Neural progenitor cell (in vitro differentiated cells): ENCODE measurements at regions not wholly inside any gene's neighbourhood (a gene's known extent, or its start where the extent isn't known, plus 50 kb on each side); places are given as distances from the start of the nearest gene placed in this dataset.

Experiments
- DNase-seq: peaks from one replicate; pipeline ENCODE4 v3.0.0-alpha.2; 2016; ENCODE audit warnings: low spot score
- H2AFZ ChIP-seq: fragments of 200-600 bp; sonication (generic); replicated peaks from 2 replicates; pipeline ENCODE4 v1.6.1; 2016; ENCODE audit warnings: antibody characterized with exemption
- H3F3A ChIP-seq: fragments of 200-600 bp; sonication (generic); 2 replicates; pipeline ENCODE4 v1.6.1; 2016; ENCODE audit warnings: antibody characterized with exemption, low read depth
- H3K27ac ChIP-seq: fragments of 200-600 bp; sonication (generic); 2 replicates; pipeline ENCODE4 v1.5.1; 2016; ENCODE audit warnings: mild to moderate bottlenecking
- H3K27me3 ChIP-seq: fragments of 200-600 bp; sonication (generic); 2 replicates; pipeline ENCODE4 v1.6.1; 2016; ENCODE audit warnings: mild to moderate bottlenecking, moderate library complexity
- H3K36me3 ChIP-seq: fragments of 200-600 bp; sonication (generic); 2 replicates; pipeline ENCODE4 v1.5.1; 2016
- H3K4me1 ChIP-seq: fragments of 200-600 bp; sonication (generic); 2 replicates; pipeline ENCODE4 v1.6.1; 2016; ENCODE audit warnings: mixed run types
- H3K4me2 ChIP-seq: fragments of 200-600 bp; sonication (generic); 2 replicates; pipeline ENCODE4 v1.6.1; 2016
- H3K4me3 ChIP-seq: fragments of 200-600 bp; sonication (generic); 2 replicates; pipeline ENCODE4 v1.5.1; 2016
- H3K79me2 ChIP-seq: fragments of 200-600 bp; sonication (generic); 2 replicates; pipeline ENCODE4 v1.6.1; 2016; ENCODE audit warnings: low read depth
- H3K9ac ChIP-seq: fragments of 200-600 bp; sonication (generic); 2 replicates; pipeline ENCODE4 v1.6.1; 2016
- H3K9me3 ChIP-seq: fragments of 200-600 bp; sonication (generic); 2 replicates; pipeline ENCODE4 v1.5.1; 2016; ENCODE audit warnings: low read depth
- H4K20me1 ChIP-seq: fragments of 200-600 bp; sonication (generic); 2 replicates; pipeline ENCODE4 v1.6.1; 2016; ENCODE audit warnings: low read depth
- H3K27ac Mint-ChIP-seq: 3 replicates; pipeline ENCODE4 v1.8.0; 2021; ENCODE audit warnings: mixed read lengths
- H3K27me3 Mint-ChIP-seq: 2 replicates; pipeline ENCODE4 v1.8.0; 2022; ENCODE audit warnings: low read depth, mild to moderate bottlenecking, inconsistent platforms, moderate library complexity, mixed read lengths; ENCODE audit not compliant: insufficient read depth
- H3K36me3 Mint-ChIP-seq: 3 replicates; pipeline ENCODE4 v1.8.0; 2021; ENCODE audit warnings: mixed read lengths
- H3K4me1 Mint-ChIP-seq: 3 replicates; pipeline ENCODE4 v1.8.0; 2021; ENCODE audit warnings: mixed read lengths
- H3K4me3 Mint-ChIP-seq: 3 replicates; pipeline ENCODE4 v1.8.0; 2021; ENCODE audit warnings: mild to moderate bottlenecking, moderate library complexity, mixed read lengths
- H3K9me3 Mint-ChIP-seq: 3 replicates; pipeline ENCODE4 v1.8.0; 2020; ENCODE audit warnings: mixed read lengths
- CTCF ChIP-seq: fragments of 200-600 bp; sonication (generic); IDR thresholded peaks from 2 replicates; pipeline ENCODE4 v1.5.1; 2017; ENCODE audit warnings: antibody characterized with exemption, mild to moderate bottlenecking
- EZH2 ChIP-seq: fragments of 200-600 bp; sonication (generic); IDR thresholded peaks from 2 replicates; pipeline ENCODE4 v1.6.1; 2017; ENCODE audit warnings: antibody characterized with exemption, mild to moderate bottlenecking, moderate library complexity
- EZH2phosphoT487 ChIP-seq: fragments of 200-600 bp; sonication (generic); IDR thresholded peaks from 2 replicates; pipeline ENCODE4 v1.6.1; 2017; ENCODE audit warnings: antibody characterized with exemption

- Histone ChIP-seq H3K27ac (no peak overlapping the region), H3K4me2 (no peak overlapping the region), H3F3A (no peaks in the 10 kb centered on the region), H3K4me3 (no peak overlapping the region), H4K20me1 (no peaks in the 10 kb centered on the region), H3K4me1 (peaks cover 3% of the 10 kb centered on the region), H3K9me3 (no peaks in the 10 kb centered on the region), H3K9ac (no peak overlapping the region), H2AFZ (no peak overlapping the region), H3K79me2 (no peaks in the 10 kb centered on the region), H3K36me3 (no peaks in the 10 kb centered on the region), H3K27me3 (no peaks in the 10 kb centered on the region)
- H3K27me3 Mint-ChIP-seq = peaks cover 5% of the 10 kb centered on the region
- no peak overlapping the region for H3K27ac Mint-ChIP-seq
- no peaks in the 10 kb centered on the region for H3K9me3 Mint-ChIP-seq
- no peak for DNase-seq
- peaks cover 6% of the 10 kb centered on the region for H3K4me1 Mint-ChIP-seq
- no peaks in the 10 kb centered on the region for H3K36me3 Mint-ChIP-seq
- no peak for TF ChIP-seq CTCF
- no peak overlapping the region for H3K4me3 Mint-ChIP-seq
Observed at GRCh38 chr13:103878891-103879605, 812.8 kb upstream of the SLC10A2 start.

GRCh38 chr13:103876571-103876970 lies 810.4 kb upstream of the SLC10A2 start:
- no peak overlapping the region for H2AFZ ChIP-seq
- H3K27ac ChIP-seq = no peak overlapping the region
- H3K9me3 ChIP-seq = no peaks in the 10 kb centered on the region
- H3K27me3 ChIP-seq = no peaks in the 10 kb centered on the region
- H3K9ac ChIP-seq = no peak overlapping the region
- H3K4me1 Mint-ChIP-seq = no peaks in the 10 kb centered on the region
- no peak for TF ChIP-seq EZH2phosphoT487
- no peak for TF ChIP-seq CTCF
- TF ChIP-seq EZH2 = no peak
- peaks cover 3% of the 10 kb centered on the region for H3K27me3 Mint-ChIP-seq
- DNase-seq = no peak
- H3K36me3 Mint-ChIP-seq = no peaks in the 10 kb centered on the region
- H4K20me1 ChIP-seq = no peaks in the 10 kb centered on the region
- H3K4me3 ChIP-seq = no peak overlapping the region
- H3K4me2 ChIP-seq = no peak overlapping the region
- no peak overlapping the region for H3K27ac Mint-ChIP-seq
- H3K9me3 Mint-ChIP-seq = peaks cover 2% of the 10 kb centered on the region
- H3K36me3 ChIP-seq = no peaks in the 10 kb centered on the region
- no peaks in the 10 kb centered on the region for H3K79me2 ChIP-seq
- peaks cover 3% of the 10 kb centered on the region for H3K4me1 ChIP-seq
- H3F3A ChIP-seq = no peaks in the 10 kb centered on the region
- no peak overlapping the region for H3K4me3 Mint-ChIP-seq

- Histone ChIP-seq H3K9me3 (no peaks in the 10 kb centered on the region), H3K4me1 (peaks cover 3% of the 10 kb centered on the region), H4K20me1 (no peaks in the 10 kb centered on the region), H3F3A (no peaks in the 10 kb centered on the region), H3K9ac (no peak overlapping the region), H3K4me3 (no peak overlapping the region), H3K27ac (no peak overlapping the region), H3K4me2 (no peak overlapping the region), H2AFZ (no peak overlapping the region), H3K36me3 (no peaks in the 10 kb centered on the region), H3K79me2 (no peaks in the 10 kb centered on the region), H3K27me3 (no peaks in the 10 kb centered on the region)
- H3K4me1 Mint-ChIP-seq = no peaks in the 10 kb centered on the region
- DNase-seq = no peak
- no peaks in the 10 kb centered on the region for H3K36me3 Mint-ChIP-seq
- TF ChIP-seq CTCF (no peak), EZH2phosphoT487 (no peak), EZH2 (no peak)
- H3K9me3 Mint-ChIP-seq = peaks cover 8% of the 10 kb centered on the region
- no peak overlapping the region for H3K27ac Mint-ChIP-seq
- no peak overlapping the region for H3K4me3 Mint-ChIP-seq
- H3K27me3 Mint-ChIP-seq = peaks cover 2% of the 10 kb centered on the region
Observed at GRCh38 chr13:103873725-103874124, 807.5 kb upstream of the SLC10A2 start.
